Body of pancreas (tissue), 4 donors: ENCODE measurements at regions not wholly inside any gene's neighbourhood (a gene's known extent, or its start where the extent isn't known, plus 50 kb on each side); places are given as distances from the start of the nearest gene placed in this dataset.

Experiments used
- ATAC-seq: fragments of 150-250 bp; one replicate; pipeline ENCODE4 v1.9.1; 2016
- DNase-seq, 4 donors: peaks; one replicate each; pipeline ENCODE4 v3.0.0-alpha.2; 2019
- H3K27ac ChIP-seq, 4 donors: fragments of 200-600 bp; sonication (generic); 1 replicate in 3 of 4; 2 replicates in 1 of 4; pipeline versions ENCODE4 v1.5.1 to v1.6.1; 2016 to 2019; ENCODE audit warnings: mild to moderate bottlenecking in 1 of 4, mixed read lengths in 1 of 4, moderate library complexity in 1 of 4
- H3K27me3 ChIP-seq, 2 donors: fragments of 200-600 bp; sonication (generic); one replicate each; pipeline ENCODE4 v1.6.0; 2016; ENCODE audit warnings: mild to moderate bottlenecking in 1 of 2
- H3K36me3 ChIP-seq, 2 donors: fragments of 200-600 bp; sonication (generic); replicated peaks in 1 of 2; 2 replicates each; pipeline ENCODE4 v1.5.1; 2016; ENCODE audit warnings: low read depth in 2 of 2; ENCODE audit not compliant: insufficient read depth in 1 of 2
- H3K4me1 ChIP-seq: fragments of 200-600 bp; sonication (generic); one replicate; pipeline ENCODE4 v1.6.0; 2016
- H3K4me3 ChIP-seq, 2 donors: fragments of 200-600 bp; sonication (generic); 1 replicate in 1 of 2; 2 replicates in 1 of 2; pipeline ENCODE4 v1.5.1; 2016 to 2019
- H3K9me3 ChIP-seq, 3 donors: fragments of 200-600 bp; sonication (generic); 1 replicate in 2 of 3; 2 replicates in 1 of 3; pipeline ENCODE4 v1.5.1; 2016
- CTCF ChIP-seq, 7 experiments: fragments of 450-650 bp in 4 of 7; fragments of 200-600 bp in 3 of 7; sonication (generic) in 3 of 7; IDR thresholded peaks; one replicate each; pipeline ENCODE4 v1.5.1; 2016 to 2019; ENCODE audit warnings: antibody characterized with exemption in 7 of 7
- POLR2A ChIP-seq, 3 donors: fragments of 450-650 bp; IDR thresholded peaks; one replicate each; pipeline ENCODE4 v1.6.1; 2016; ENCODE audit warnings: antibody characterized with exemption in 3 of 3, mild to moderate bottlenecking in 2 of 3
- WGBS, 2 donors: methylation state at CpG; one replicate each; pipeline ENCODE4 v1.1.5; 2017; 5-methylcytosine and 5-hydroxymethylcytosine counted together
- intact Hi-C: fragments of 100-400 bp; cut with DNase I; formaldehyde crosslinking; loops from one replicate; pipeline ENCODE4 v1.15.1; 2023

- no peak overlapping the region for H3K4me3 ChIP-seq
- ATAC-seq (no peak), DNase-seq (no peak)
- no peaks in the 10 kb centered on the region for H3K4me1 ChIP-seq
- TF ChIP-seq POLR2A (IDR thresholded peaks at IDR 0.05): no peak
- no peak for TF ChIP-seq CTCF (IDR thresholded peaks at IDR 0.05)
- intact Hi-C loops: no loop called here
- no peak overlapping the region for H3K27ac ChIP-seq
- H3K36me3 ChIP-seq: no peaks in the 10 kb centered on the region
- H3K27me3 ChIP-seq: no peaks in the 10 kb centered on the region
- WGBS, 2 donors: 37 to 39% methylated on average over 13 of the region's 13 CpGs
- H3K9me3 ChIP-seq: no peaks in the 10 kb centered on the region
These were observed 72.4 kb downstream of the GPX5 start for GRCh38 chr6:28597924-28598722.

- WGBS, 2 donors: 51 to 64% methylated on average over 6 of the region's 6 CpGs
- intact Hi-C loops: no loop called here
- no peaks in the 10 kb centered on the region for H3K27me3 ChIP-seq
These were observed 73.3 kb downstream of the GPX5 start for GRCh38 chr6:28598757-28599686.

GRCh38 chr6:28600245-28600644 is 74.6 kb downstream of the GPX5 start:
- Histone ChIP-seq H3K4me3 (no peak overlapping the region), H3K27ac (no peak overlapping the region), H3K4me1 (no peaks in the 10 kb centered on the region), H3K36me3 (no peaks in the 10 kb centered on the region), H3K27me3 (no peaks in the 10 kb centered on the region), H3K9me3 (no peaks in the 10 kb centered on the region)
- intact Hi-C loops: no loop called here
- ATAC-seq (no peak), DNase-seq (no peak)
- 77 to 83% methylated on average over 7 of the region's 7 CpGs for WGBS, 2 donors
- TF ChIP-seq CTCF (IDR thresholded peaks at IDR 0.05) (no peak), POLR2A (IDR thresholded peaks at IDR 0.05) (no peak)

More at GRCh38 chr6:28598757-28599686, 73.3 kb downstream of the GPX5 start:
- H3K9me3 ChIP-seq: no peaks in the 10 kb centered on the region
- TF ChIP-seq POLR2A (IDR thresholded peaks at IDR 0.05) (no peak), CTCF (IDR thresholded peaks at IDR 0.05) (no peak)
- ATAC-seq (no peak), DNase-seq (no peak)
- no peak overlapping the region for H3K4me3 ChIP-seq
- no peaks in the 10 kb centered on the region for H3K36me3 ChIP-seq
- H3K27ac ChIP-seq: no peak overlapping the region
- no peaks in the 10 kb centered on the region for H3K4me1 ChIP-seq

GRCh38 chr6:28603891-28604290 is 78.2 kb downstream of the GPX5 start:
- ATAC-seq: no peak
- Histone ChIP-seq H3K4me3 (no peak overlapping the region), H3K27ac (no peak overlapping the region), H3K4me1 (peaks cover 9% of the 10 kb centered on the region), H3K9me3 (no peaks in the 10 kb centered on the region), H3K36me3 (no peaks in the 10 kb centered on the region), H3K27me3 (peaks cover 3 to 11% of the 10 kb centered on the region in 2 donors)
- intact Hi-C loops: no loop called here
- no peak for TF ChIP-seq CTCF (IDR thresholded peaks at IDR 0.05)
- no peak for TF ChIP-seq POLR2A (IDR thresholded peaks at IDR 0.05)
- WGBS, 2 donors: 13 to 26% methylated on average over 1 of the region's 1 CpG
- DNase-seq: no peak
